ENCODE measurements at regions not wholly inside any gene's neighbourhood (a gene's known extent, or its start where the extent isn't known, plus 50 kb on each side); places are given as distances from the start of the nearest gene placed in this dataset.

- TF ChIP-seq CTCF (IDR thresholded peaks at IDR 0.05) = no peak
- no peak for TF ChIP-seq EP300 (IDR thresholded peaks at IDR 0.05)
- no peak for TF ChIP-seq POLR2A (IDR thresholded peaks at IDR 0.05)
- TF ChIP-seq POLR2AphosphoS5 (IDR thresholded peaks at IDR 0.05) = no peak
Observed at GRCh38 chr13:63050287-63050686, 1634.6 kb upstream of the PCDH20 start.

Data from suprapubic skin (tissue), 4 donors.